CD14-positive monocyte (primary cell): ENCODE measurements at regions not wholly inside any gene's neighbourhood (a gene's known extent, or its start where the extent isn't known, plus 50 kb on each side); places are given as distances from the start of the nearest gene placed in this dataset.
"Not testable (repeated sequence)": the region's sequence is repeated elsewhere in the genome, so short reads cannot be mapped to it uniquely, and the experiment has no call there.

Experiments used
- DNase-seq, 3 donors: peaks; one replicate each; pipeline ENCODE4 v3.0.0-alpha.2; 2011 to 2022
- H2AFZ ChIP-seq: 2 replicates; pipeline ENCODE4 v1.6.0; 2012; ENCODE audit warnings: mild to moderate bottlenecking, low read depth, low read length, inconsistent platforms; ENCODE audit not compliant: insufficient read depth, poor library complexity, severe bottlenecking
- H3K27ac ChIP-seq, 2 donors: 1 replicate in 1 of 2; 2 replicates in 1 of 2; pipeline ENCODE4 v1.5.1; 2012 to 2013; ENCODE audit warnings: low read length in 2 of 2, control low read depth in 1 of 2, inconsistent platforms in 1 of 2, low read depth in 1 of 2, mild to moderate bottlenecking in 1 of 2
- H3K27me3 ChIP-seq, 2 donors: one replicate each; pipeline versions ENCODE4 v1.6.0 to v1.6.1; 2011 to 2013; ENCODE audit warnings: low read length in 2 of 2; ENCODE audit not compliant: control insufficient read depth in 2 of 2, insufficient read depth in 2 of 2
- H3K36me3 ChIP-seq, 2 donors: replicated peaks in 1 of 2; 1 replicate in 1 of 2; 2 replicates in 1 of 2; pipeline versions ENCODE4 v1.5.1 to v1.6.1; 2012 to 2013; ENCODE audit warnings: low read length in 2 of 2, control low read depth in 1 of 2, inconsistent platforms in 1 of 2, mild to moderate bottlenecking in 1 of 2; ENCODE audit not compliant: insufficient read depth in 2 of 2, control insufficient read depth in 1 of 2
- H3K4me1 ChIP-seq, 2 donors: 1 replicate in 1 of 2; 2 replicates in 1 of 2; pipeline versions ENCODE4 v1.5.1 to v1.6.1; 2012 to 2013; ENCODE audit warnings: low read length in 2 of 2, control low read depth in 1 of 2, inconsistent platforms in 1 of 2, mild to moderate bottlenecking in 1 of 2, moderate library complexity in 1 of 2; ENCODE audit not compliant: insufficient read depth in 2 of 2, control insufficient read depth in 1 of 2
- H3K4me2 ChIP-seq: replicated peaks from 2 replicates; pipeline ENCODE3; 2012; ENCODE audit warnings: low read length, moderate library complexity, mild to moderate bottlenecking; ENCODE audit not compliant: poor library complexity, severe bottlenecking; ENCODE audit errors: extremely low read depth
- H3K4me3 ChIP-seq, 3 experiments: fragments of 200-600 bp in 1 of 3; sonication (generic) in 1 of 3; replicated peaks in 1 of 3; 1 replicate in 2 of 3; 2 replicates in 1 of 3; pipeline ENCODE4 v1.5.1; 2011 to 2013; ENCODE audit warnings: low read length in 3 of 3, mild to moderate bottlenecking in 3 of 3, control low read depth in 2 of 3, low read depth in 2 of 3, inconsistent platforms in 1 of 3, moderate library complexity in 1 of 3
- H3K79me2 ChIP-seq: 2 replicates; pipeline ENCODE4 v1.6.0; 2012; ENCODE audit warnings: mild to moderate bottlenecking, control low read depth, inconsistent platforms, low read length, moderate library complexity; ENCODE audit not compliant: insufficient read depth
- H3K9ac ChIP-seq: 2 replicates; pipeline ENCODE4 v1.6.0; 2017; ENCODE audit warnings: low read length, mild to moderate bottlenecking; ENCODE audit not compliant: insufficient read depth, poor library complexity, severe bottlenecking
- H3K9me3 ChIP-seq, 2 donors: replicated peaks in 1 of 2; 1 replicate in 1 of 2; 2 replicates in 1 of 2; pipeline versions ENCODE4 v1.5.1 to v1.6.1; 2012 to 2013; ENCODE audit warnings: low read length in 2 of 2, control low read depth in 1 of 2; ENCODE audit not compliant: control insufficient read depth in 1 of 2, insufficient read depth in 1 of 2
- H4K20me1 ChIP-seq: 2 replicates; pipeline ENCODE4 v1.6.0; 2012; ENCODE audit warnings: mild to moderate bottlenecking, low read length, control low read depth, moderate library complexity; ENCODE audit not compliant: insufficient read depth
- H3K27ac Mint-ChIP-seq, 7 donors: one replicate each; pipeline ENCODE4 v1.8.0; 2020; ENCODE audit warnings: mild to moderate bottlenecking in 7 of 7, mixed read lengths in 7 of 7, moderate library complexity in 6 of 7, inconsistent platforms in 2 of 7
- H3K27me3 Mint-ChIP-seq, 3 donors: one replicate each; pipeline ENCODE4 v1.8.0; 2021 to 2022; ENCODE audit warnings: low read depth in 3 of 3, mild to moderate bottlenecking in 3 of 3, mixed read lengths in 3 of 3, moderate library complexity in 3 of 3, inconsistent platforms in 1 of 3
- H3K36me3 Mint-ChIP-seq, 2 donors: one replicate each; pipeline ENCODE4 v1.8.0; 2020; ENCODE audit warnings: mixed read lengths in 2 of 2, inconsistent platforms in 1 of 2, mild to moderate bottlenecking in 1 of 2
- H3K4me1 Mint-ChIP-seq: one replicate; pipeline ENCODE4 v1.8.0; 2020; ENCODE audit warnings: mild to moderate bottlenecking, mixed read lengths
- H3K4me3 Mint-ChIP-seq, 2 donors: one replicate each; pipeline ENCODE4 v1.8.0; 2020; ENCODE audit warnings: mild to moderate bottlenecking in 2 of 2, mixed read lengths in 2 of 2, moderate library complexity in 1 of 2
- H3K9me3 Mint-ChIP-seq, 7 donors: one replicate each; pipeline ENCODE4 v1.8.0; 2020 to 2022; ENCODE audit warnings: mixed read lengths in 7 of 7, mild to moderate bottlenecking in 6 of 7, moderate library complexity in 6 of 7, inconsistent platforms in 2 of 7
- WGBS: methylation state at CpG from one replicate; pipeline ENCODE4 v1.1.5; 2013; ENCODE audit warnings: missing lambda C conversion rate; ENCODE audit not compliant: insufficient coverage; 5-methylcytosine and 5-hydroxymethylcytosine counted together
- intact Hi-C, 2 donors: fragments of 100-400 bp; cut with micrococcal nuclease; formaldehyde crosslinking; loops; one replicate each; pipeline versions ENCODE4 v1.15.0 to v1.15.1; 2023

DNA sequence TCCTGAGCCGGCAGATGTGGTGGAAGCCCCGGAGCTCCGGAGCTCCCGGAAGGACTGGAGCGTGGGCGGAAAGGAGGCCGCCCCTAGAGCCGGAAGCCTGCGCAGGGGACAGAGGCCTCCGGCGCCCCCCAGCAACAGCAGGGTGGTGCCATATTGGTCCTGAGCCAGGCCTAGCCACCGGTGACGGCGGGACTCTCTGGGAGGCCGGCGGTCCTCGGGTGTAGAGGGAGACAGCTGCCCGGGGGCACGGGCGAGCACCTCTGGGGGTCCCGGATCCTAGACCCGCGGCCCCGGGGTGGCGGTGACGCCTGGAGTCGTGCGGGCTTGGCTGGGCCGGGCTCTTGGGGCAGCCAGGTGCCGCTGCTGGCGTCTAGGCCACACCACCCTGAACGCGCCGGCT is 1472.2 kb downstream of the FOXD4L5 start:
- Mint-ChIP-seq H3K4me1 (peaks cover 14% of the 10 kb centered on the region), H3K27me3 (peaks cover 10 to 15% (median 11%) of the 10 kb centered on the region in 3 donors), H3K9me3 (peaks cover 26 to 51% (median 45%) of the 10 kb centered on the region in 7 donors)
- H3K36me3 ChIP-seq, H3K9ac ChIP-seq, H3K27me3 ChIP-seq, H3K4me3 ChIP-seq, H3K4me3 Mint-ChIP-seq, H3K27ac Mint-ChIP-seq, H3K27ac ChIP-seq, H3K36me3 Mint-ChIP-seq, H4K20me1 ChIP-seq, H3K4me2 ChIP-seq, H2AFZ ChIP-seq, intact Hi-C loops, DNase-seq: not testable (repeated sequence)
- WGBS: 33% methylated on average over 24 of the region's 34 CpGs
- Histone ChIP-seq H3K79me2 (peaks cover 14% of the 10 kb centered on the region), H3K4me1 (peaks cover 2 to 13% of the 10 kb centered on the region in 2 donors), H3K9me3 (peaks cover 28 to 50% of the 10 kb centered on the region in 2 donors)

DNA sequence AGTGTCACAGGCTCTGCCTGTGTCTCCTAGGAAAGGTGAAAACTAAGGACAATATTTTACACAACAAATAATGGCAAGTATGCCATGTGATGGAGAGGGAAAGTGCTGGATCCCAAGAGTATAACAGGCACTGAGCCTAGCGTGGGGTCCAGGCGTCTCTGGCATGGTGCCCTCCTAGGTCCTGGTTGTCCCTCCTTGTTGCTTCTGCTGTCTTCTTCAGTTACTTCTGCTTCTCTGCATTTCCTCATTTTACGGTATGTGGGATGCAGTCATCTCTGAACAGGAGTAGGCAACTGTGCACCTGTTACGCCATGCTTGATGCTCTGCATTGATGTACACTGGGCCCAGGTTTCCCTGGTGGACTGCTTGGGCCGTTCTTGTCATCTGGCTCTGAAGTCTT is 1480.8 kb downstream of the FOXD4L5 start:
- H3K27ac ChIP-seq, H3K79me2 ChIP-seq, H4K20me1 ChIP-seq, H3K27me3 ChIP-seq, H3K9me3 ChIP-seq, H3K4me2 ChIP-seq, H3K4me3 ChIP-seq, H3K4me3 Mint-ChIP-seq, H3K9ac ChIP-seq, H3K4me1 Mint-ChIP-seq, H2AFZ ChIP-seq, DNase-seq, intact Hi-C loops, H3K36me3 ChIP-seq, H3K4me1 ChIP-seq, H3K27me3 Mint-ChIP-seq, H3K27ac Mint-ChIP-seq, H3K36me3 Mint-ChIP-seq: not testable (repeated sequence)
- H3K9me3 Mint-ChIP-seq: peaks cover 3 to 23% (median 14%) of the 10 kb centered on the region in 7 donors
- WGBS: 85% methylated on average over 4 of the region's 5 CpGs

DNA sequence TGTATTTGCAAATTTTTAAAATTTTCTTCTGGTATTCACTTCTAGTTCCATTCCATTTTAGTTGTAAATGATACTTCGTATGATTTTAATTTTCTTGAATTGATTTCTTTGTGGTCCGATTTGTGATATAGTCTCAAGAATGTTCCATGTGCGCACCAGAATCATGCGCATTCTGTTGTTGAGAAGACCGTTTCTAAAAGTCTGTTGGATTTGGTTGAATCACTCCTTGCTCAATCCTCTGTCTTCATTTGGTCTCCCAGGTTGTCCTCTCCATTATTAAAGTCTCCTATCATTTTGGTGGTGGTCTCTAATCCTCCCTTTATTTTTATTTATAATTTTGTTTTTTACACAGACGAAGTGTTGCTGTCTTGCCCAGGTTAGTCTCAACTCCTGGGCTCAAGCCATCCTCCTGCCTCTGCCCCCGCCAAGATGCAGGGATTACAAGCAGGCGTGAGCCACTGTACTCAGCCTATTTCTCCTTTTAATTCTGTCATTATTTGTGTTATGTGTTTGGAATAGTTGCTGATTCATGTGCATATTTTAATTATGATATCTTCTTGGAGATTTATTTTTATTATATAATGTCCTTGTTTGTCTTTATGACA is 1490.8 kb downstream of the FOXD4L5 start:
- WGBS: 76% methylated on average over 4 of the region's 8 CpGs
- H3K4me1 Mint-ChIP-seq, H3K27ac Mint-ChIP-seq, H3K4me3 ChIP-seq, H3K4me3 Mint-ChIP-seq, H3K36me3 ChIP-seq, H3K4me1 ChIP-seq, H3K27ac ChIP-seq, DNase-seq, H3K9ac ChIP-seq, H3K27me3 ChIP-seq, H2AFZ ChIP-seq, H3K27me3 Mint-ChIP-seq, H3K4me2 ChIP-seq, intact Hi-C loops, H3K36me3 Mint-ChIP-seq, H4K20me1 ChIP-seq, H3K79me2 ChIP-seq: not testable (repeated sequence)
- H3K9me3 ChIP-seq: peaks cover 0 to 16% of the 10 kb centered on the region in 2 donors
- H3K9me3 Mint-ChIP-seq: peaks cover 0 to 10% (median 8%) of the 10 kb centered on the region in 7 donors

DNA sequence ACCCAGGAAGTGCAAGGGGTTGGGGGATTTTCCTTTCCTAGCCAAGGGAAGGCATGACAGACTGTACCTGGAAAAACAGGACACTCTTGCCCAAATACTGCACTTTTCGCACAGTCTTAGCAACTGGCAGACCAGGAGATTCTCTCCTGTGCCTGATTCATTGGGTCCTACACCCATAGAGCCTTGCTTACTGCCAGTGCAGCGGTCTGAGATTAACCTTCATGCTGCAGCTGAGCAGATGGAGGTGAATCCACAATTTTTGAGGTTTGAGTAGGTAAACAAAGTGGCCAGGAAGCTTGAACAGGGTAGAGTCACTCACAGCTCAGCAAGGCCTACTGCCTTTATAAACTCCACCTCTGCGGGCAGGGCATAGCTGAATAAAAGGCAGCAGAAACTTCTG is 1497.6 kb downstream of the FOXD4L5 start:
- H3K36me3 ChIP-seq, H3K79me2 ChIP-seq, H2AFZ ChIP-seq, H3K4me3 ChIP-seq, H3K36me3 Mint-ChIP-seq, H3K4me3 Mint-ChIP-seq, H4K20me1 ChIP-seq, H3K27ac ChIP-seq, H3K27me3 ChIP-seq, H3K27ac Mint-ChIP-seq, H3K27me3 Mint-ChIP-seq, H3K9ac ChIP-seq, DNase-seq, H3K4me1 ChIP-seq, H3K4me1 Mint-ChIP-seq, H3K4me2 ChIP-seq, intact Hi-C loops: not testable (repeated sequence)
- H3K9me3 ChIP-seq: peaks cover 15 to 18% of the 10 kb centered on the region in 2 donors
- WGBS: no CpG with 5 or more reads among the region's 3 CpGs
- H3K9me3 Mint-ChIP-seq: peaks cover 12 to 28% (median 16%) of the 10 kb centered on the region in 7 donors
